Neural progenitor cell (in vitro differentiated cells): ENCODE measurements at regions not wholly inside any gene's neighbourhood (a gene's known extent, or its start where the extent isn't known, plus 50 kb on each side); places are given as distances from the start of the nearest gene placed in this dataset.

Experiments used
- DNase-seq: peaks from one replicate; pipeline ENCODE4 v3.0.0-alpha.2; 2016; ENCODE audit warnings: low spot score
- H2AFZ ChIP-seq: fragments of 200-600 bp; sonication (generic); replicated peaks from 2 replicates; pipeline ENCODE4 v1.6.1; 2016; ENCODE audit warnings: antibody characterized with exemption
- H3F3A ChIP-seq: fragments of 200-600 bp; sonication (generic); 2 replicates; pipeline ENCODE4 v1.6.1; 2016; ENCODE audit warnings: antibody characterized with exemption, low read depth
- H3K27ac ChIP-seq: fragments of 200-600 bp; sonication (generic); 2 replicates; pipeline ENCODE4 v1.5.1; 2016; ENCODE audit warnings: mild to moderate bottlenecking
- H3K27me3 ChIP-seq: fragments of 200-600 bp; sonication (generic); 2 replicates; pipeline ENCODE4 v1.6.1; 2016; ENCODE audit warnings: mild to moderate bottlenecking, moderate library complexity
- H3K36me3 ChIP-seq: fragments of 200-600 bp; sonication (generic); 2 replicates; pipeline ENCODE4 v1.5.1; 2016
- H3K4me1 ChIP-seq: fragments of 200-600 bp; sonication (generic); 2 replicates; pipeline ENCODE4 v1.6.1; 2016; ENCODE audit warnings: mixed run types
- H3K4me2 ChIP-seq: fragments of 200-600 bp; sonication (generic); 2 replicates; pipeline ENCODE4 v1.6.1; 2016
- H3K4me3 ChIP-seq: fragments of 200-600 bp; sonication (generic); 2 replicates; pipeline ENCODE4 v1.5.1; 2016
- H3K79me2 ChIP-seq: fragments of 200-600 bp; sonication (generic); 2 replicates; pipeline ENCODE4 v1.6.1; 2016; ENCODE audit warnings: low read depth
- H3K9ac ChIP-seq: fragments of 200-600 bp; sonication (generic); 2 replicates; pipeline ENCODE4 v1.6.1; 2016
- H3K9me3 ChIP-seq: fragments of 200-600 bp; sonication (generic); 2 replicates; pipeline ENCODE4 v1.5.1; 2016; ENCODE audit warnings: low read depth
- H4K20me1 ChIP-seq: fragments of 200-600 bp; sonication (generic); 2 replicates; pipeline ENCODE4 v1.6.1; 2016; ENCODE audit warnings: low read depth
- H3K27ac Mint-ChIP-seq: 3 replicates; pipeline ENCODE4 v1.8.0; 2021; ENCODE audit warnings: mixed read lengths
- H3K27me3 Mint-ChIP-seq: 2 replicates; pipeline ENCODE4 v1.8.0; 2022; ENCODE audit warnings: low read depth, mild to moderate bottlenecking, inconsistent platforms, moderate library complexity, mixed read lengths; ENCODE audit not compliant: insufficient read depth
- H3K36me3 Mint-ChIP-seq: 3 replicates; pipeline ENCODE4 v1.8.0; 2021; ENCODE audit warnings: mixed read lengths
- H3K4me1 Mint-ChIP-seq: 3 replicates; pipeline ENCODE4 v1.8.0; 2021; ENCODE audit warnings: mixed read lengths
- H3K4me3 Mint-ChIP-seq: 3 replicates; pipeline ENCODE4 v1.8.0; 2021; ENCODE audit warnings: mild to moderate bottlenecking, moderate library complexity, mixed read lengths
- H3K9me3 Mint-ChIP-seq: 3 replicates; pipeline ENCODE4 v1.8.0; 2020; ENCODE audit warnings: mixed read lengths
- CTCF ChIP-seq: fragments of 200-600 bp; sonication (generic); IDR thresholded peaks from 2 replicates; pipeline ENCODE4 v1.5.1; 2017; ENCODE audit warnings: antibody characterized with exemption, mild to moderate bottlenecking
- EZH2 ChIP-seq: fragments of 200-600 bp; sonication (generic); IDR thresholded peaks from 2 replicates; pipeline ENCODE4 v1.6.1; 2017; ENCODE audit warnings: antibody characterized with exemption, mild to moderate bottlenecking, moderate library complexity
- EZH2phosphoT487 ChIP-seq: fragments of 200-600 bp; sonication (generic); IDR thresholded peaks from 2 replicates; pipeline ENCODE4 v1.6.1; 2017; ENCODE audit warnings: antibody characterized with exemption

- H3K36me3 Mint-ChIP-seq = no peaks in the 10 kb centered on the region
- no peak overlapping the region for H3K4me3 Mint-ChIP-seq
- no peak for TF ChIP-seq CTCF
- TF ChIP-seq EZH2 = no peak
- TF ChIP-seq EZH2phosphoT487 = no peak
These were observed 347.0 kb downstream of the CSNK1G3 start for GRCh38 chr5:123858938-123859337.

GRCh38 chr5:123856766-123857165 is 344.8 kb downstream of the CSNK1G3 start:
- peaks cover 6% of the 10 kb centered on the region for H3K4me1 ChIP-seq
- no peaks in the 10 kb centered on the region for H3K27me3 ChIP-seq
- no peaks in the 10 kb centered on the region for H3K79me2 ChIP-seq
- H3K4me3 ChIP-seq = no peak overlapping the region
- Mint-ChIP-seq H3K9me3 (no peaks in the 10 kb centered on the region), H3K4me3 (no peak overlapping the region), H3K4me1 (peaks cover 10% of the 10 kb centered on the region), H3K36me3 (no peaks in the 10 kb centered on the region), H3K27ac (no peak overlapping the region), H3K27me3 (peaks cover 2% of the 10 kb centered on the region)
- no peak overlapping the region for H3K9ac ChIP-seq
- H3K4me2 ChIP-seq = no peak overlapping the region
- no peaks in the 10 kb centered on the region for H3F3A ChIP-seq
- no peak overlapping the region for H3K27ac ChIP-seq
- DNase-seq = no peak
- H3K36me3 ChIP-seq = no peaks in the 10 kb centered on the region
- no peaks in the 10 kb centered on the region for H3K9me3 ChIP-seq
- no peak for TF ChIP-seq EZH2phosphoT487
- no peak for TF ChIP-seq EZH2
- TF ChIP-seq CTCF = no peak
- H2AFZ ChIP-seq = no peak overlapping the region
- H4K20me1 ChIP-seq = no peaks in the 10 kb centered on the region

More at GRCh38 chr5:123858938-123859337, 347.0 kb downstream of the CSNK1G3 start:
- Histone ChIP-seq H3K4me1 (peaks cover 6% of the 10 kb centered on the region), H4K20me1 (no peaks in the 10 kb centered on the region), H3K27me3 (no peaks in the 10 kb centered on the region), H3K9me3 (no peaks in the 10 kb centered on the region), H2AFZ (no peak overlapping the region), H3K36me3 (no peaks in the 10 kb centered on the region), H3K79me2 (no peaks in the 10 kb centered on the region), H3K9ac (no peak overlapping the region), H3K4me3 (no peak overlapping the region), H3F3A (no peaks in the 10 kb centered on the region), H3K4me2 (no peak overlapping the region), H3K27ac (no peak overlapping the region)
- no peak for DNase-seq
- no peaks in the 10 kb centered on the region for H3K9me3 Mint-ChIP-seq
- peaks cover 2% of the 10 kb centered on the region for H3K27me3 Mint-ChIP-seq
- H3K27ac Mint-ChIP-seq = no peak overlapping the region
- peaks cover 14% of the 10 kb centered on the region for H3K4me1 Mint-ChIP-seq

- Histone ChIP-seq H2AFZ (peak overlapping the region; percentile 55), H3F3A (no peaks in the 10 kb centered on the region), H3K9me3 (no peaks in the 10 kb centered on the region), H3K79me2 (no peaks in the 10 kb centered on the region), H3K27ac (no peak overlapping the region), H3K4me3 (no peak overlapping the region), H3K4me1 (peaks cover 6% of the 10 kb centered on the region), H3K4me2 (no peak overlapping the region), H4K20me1 (no peaks in the 10 kb centered on the region), H3K27me3 (no peaks in the 10 kb centered on the region), H3K9ac (no peak overlapping the region), H3K36me3 (no peaks in the 10 kb centered on the region)
- TF ChIP-seq EZH2phosphoT487 (no peak), EZH2 (no peak)
- H3K9me3 Mint-ChIP-seq = peaks cover 5% of the 10 kb centered on the region
- peaks cover 3% of the 10 kb centered on the region for H3K36me3 Mint-ChIP-seq
- no peak overlapping the region for H3K4me3 Mint-ChIP-seq
- peaks cover 10% of the 10 kb centered on the region for H3K4me1 Mint-ChIP-seq
- DNase-seq = no peak
- peaks cover 2% of the 10 kb centered on the region for H3K27me3 Mint-ChIP-seq
- no peak overlapping the region for H3K27ac Mint-ChIP-seq
These were observed 343.6 kb downstream of the CSNK1G3 start for GRCh38 chr5:123855609-123856008.

- H3K27me3 ChIP-seq = no peaks in the 10 kb centered on the region
- H2AFZ ChIP-seq = peak overlapping the region; percentile 29
- H3K9ac ChIP-seq = no peak overlapping the region
- H3K27ac ChIP-seq = no peak overlapping the region
- H3K27me3 Mint-ChIP-seq = peaks cover 6% of the 10 kb centered on the region
- H3K4me1 Mint-ChIP-seq = peaks cover 12% of the 10 kb centered on the region
- DNase-seq = no peak
- no peaks in the 10 kb centered on the region for H3F3A ChIP-seq
- no peak overlapping the region for H3K4me3 ChIP-seq
- H3K4me2 ChIP-seq = no peak overlapping the region
- no peaks in the 10 kb centered on the region for H3K9me3 ChIP-seq
- peaks cover 27% of the 10 kb centered on the region for H3K9me3 Mint-ChIP-seq
- H4K20me1 ChIP-seq = no peaks in the 10 kb centered on the region
- no peaks in the 10 kb centered on the region for H3K4me1 ChIP-seq
- no peak overlapping the region for H3K4me3 Mint-ChIP-seq
- H3K27ac Mint-ChIP-seq = peak overlapping the region; percentile 58
- no peaks in the 10 kb centered on the region for H3K36me3 ChIP-seq
- no peak for TF ChIP-seq CTCF
- no peak for TF ChIP-seq EZH2
- TF ChIP-seq EZH2phosphoT487 = no peak
- peaks cover 2% of the 10 kb centered on the region for H3K36me3 Mint-ChIP-seq
- H3K79me2 ChIP-seq = no peaks in the 10 kb centered on the region
These were observed 333.6 kb downstream of the CSNK1G3 start for GRCh38 chr5:123845356-123846100.
